GM12872 (cell line): ENCODE measurements at regions not wholly inside any gene's neighbourhood (a gene's known extent, or its start where the extent isn't known, plus 50 kb on each side); places are given as distances from the start of the nearest gene placed in this dataset.

Experiments
- CTCF ChIP-seq: IDR thresholded peaks from 3 replicates; pipeline ENCODE4 v1.5.1; 2011; ENCODE audit warnings: low read depth, mild to moderate bottlenecking, low read length, moderate library complexity; ENCODE audit not compliant: insufficient read depth

- no peak for TF ChIP-seq CTCF
Measured at GRCh38 chr7:126378642-126379041, 874.1 kb downstream of the GRM8 start.

GRCh38 chr7:126370038-126370668, 882.6 kb downstream of the GRM8 start:
- no peak for TF ChIP-seq CTCF

- no peak for TF ChIP-seq CTCF
Measured at GRCh38 chr7:126362746-126363145, 890.0 kb downstream of the GRM8 start.

GRCh38 chr7:126361183-126361582, 891.6 kb downstream of the GRM8 start:
- TF ChIP-seq CTCF = no peak

DNA sequence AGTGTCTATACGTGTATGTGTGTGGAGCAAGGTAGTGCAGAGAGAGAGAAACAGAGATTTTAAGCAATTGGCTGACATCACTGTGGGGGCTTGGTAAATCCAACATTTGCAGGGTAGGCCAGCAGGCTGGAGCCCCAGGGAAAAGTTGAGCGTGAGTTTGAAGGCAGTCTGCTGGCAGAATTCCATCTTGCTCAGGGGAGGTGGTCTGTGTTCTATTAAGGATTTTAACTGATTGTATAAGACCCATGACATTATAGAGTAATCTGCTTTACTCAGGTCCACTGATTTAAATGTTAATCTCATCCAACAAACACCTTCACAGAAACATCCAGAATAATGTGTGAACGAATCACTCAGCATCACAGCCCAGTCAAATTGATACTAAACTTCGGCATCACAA, 912.9 kb downstream of the GRM8 start:
- TF ChIP-seq CTCF = no peak

DNA sequence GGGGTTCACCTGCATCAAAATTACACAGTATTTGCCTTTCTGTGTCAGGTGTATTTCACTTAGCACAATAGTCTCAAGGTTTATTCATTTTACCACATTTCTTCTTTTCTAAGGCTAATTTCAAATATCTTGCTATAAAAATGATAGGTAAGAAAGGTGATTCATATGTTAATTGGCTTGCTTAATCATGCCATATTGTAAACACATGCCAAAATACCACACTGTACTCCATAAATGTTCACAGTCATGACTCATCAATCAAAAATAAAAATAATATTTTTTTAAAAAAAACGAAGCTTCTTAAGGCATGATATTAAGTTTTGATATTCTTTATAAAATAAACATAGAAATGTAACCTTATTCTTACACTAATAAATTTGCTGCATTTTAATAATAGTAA, 947.1 kb downstream of the GRM8 start:
- no peak for TF ChIP-seq CTCF

GRCh38 chr7:126303926-126304325, 948.8 kb downstream of the GRM8 start:
- no peak for TF ChIP-seq CTCF

GRCh38 chr7:126302639-126303038, 950.1 kb downstream of the GRM8 start:
- TF ChIP-seq CTCF = no peak
